Panc1 (cell line): ENCODE measurements at regions not wholly inside any gene's neighbourhood (a gene's known extent, or its start where the extent isn't known, plus 50 kb on each side); places are given as distances from the start of the nearest gene placed in this dataset.

ENCODE experiments used
- ATAC-seq: fragments of 200-7000 bp; cut with Tn5 transposase; 2 replicates; pipeline ENCODE4 v1.9.1; 2020; ENCODE audit warnings: mild to moderate bottlenecking, moderate library complexity
- BruUV-seq: library from RNA; stranded (reverse); fragments of 400-500 nt; replicated peaks from 2 replicates; lab custom pipeline; 2021; lab: Mats Ljungman, UMichigan
- CTCF ChIA-PET: fragments of 300-600 bp; sonication (Branson Sonifier 250); formaldehyde crosslinking; loops from one replicate; lab custom pipeline; 2022; ENCODE audit warnings: antibody characterized with exemption; lab: Charles Lee
- POLR2A ChIA-PET: fragments of 300-600 bp; sonication (Branson Sonifier 250); formaldehyde crosslinking; loops from one replicate; lab custom pipeline; 2022; ENCODE audit warnings: antibody characterized with exemption; lab: Charles Lee
- DNase-seq: peaks from one replicate; pipeline ENCODE4 v3.0.0-alpha.2; 2010; ENCODE audit warnings: low read depth, low spot score
- H3K27ac ChIP-seq: 2 replicates; pipeline ENCODE4 v1.5.1; 2011; ENCODE audit warnings: mild to moderate bottlenecking, low read length, inconsistent platforms
- H3K27me3 ChIP-seq: fragments of 200-500 bp; sonication (Bioruptor generic); 2 replicates; pipeline ENCODE4 v1.6.0; 2014; ENCODE audit warnings: low read length, inconsistent platforms; ENCODE audit not compliant: control insufficient read depth, insufficient read depth
- H3K36me3 ChIP-seq: fragments of 200-500 bp; sonication (Bioruptor generic); 2 replicates; pipeline ENCODE4 v1.5.1; 2014; ENCODE audit warnings: inconsistent platforms, mild to moderate bottlenecking, low read length, moderate library complexity; ENCODE audit not compliant: control insufficient read depth, insufficient read depth
- H3K4me1 ChIP-seq: 2 replicates; pipeline ENCODE4 v1.5.1; 2011; ENCODE audit warnings: inconsistent platforms, mild to moderate bottlenecking, low read length, moderate library complexity; ENCODE audit not compliant: control insufficient read depth, insufficient read depth
- H3K4me3 ChIP-seq, 2 experiments: 2 replicates each; pipeline ENCODE4 v1.5.1; 2011 to 2012; ENCODE audit warnings: low read depth in 2 of 2, low read length in 2 of 2, mild to moderate bottlenecking in 2 of 2, inconsistent platforms in 1 of 2, moderate library complexity in 1 of 2
- H3K9me3 ChIP-seq: fragments of 200-500 bp; sonication (Bioruptor generic); 2 replicates; pipeline ENCODE4 v1.5.1; 2014; ENCODE audit warnings: low read depth, mild to moderate bottlenecking, inconsistent platforms, low read length, moderate library complexity; ENCODE audit not compliant: control insufficient read depth, insufficient read depth
- POLR2AphosphoS5 ChIP-seq: IDR thresholded peaks from 2 replicates; pipeline ENCODE4 v1.6.1; 2012; ENCODE audit warnings: mild to moderate bottlenecking, low read depth, low read length, moderate library complexity
- SIN3A ChIP-seq: IDR thresholded peaks from 2 replicates; pipeline ENCODE4 v1.6.1; 2012; ENCODE audit warnings: low read depth, mild to moderate bottlenecking, low read length, moderate library complexity, borderline replicate concordance; ENCODE audit not compliant: insufficient read depth
- TCF7L2 ChIP-seq: IDR thresholded peaks from 2 replicates; pipeline ENCODE4 v1.6.1; 2011; ENCODE audit warnings: mild to moderate bottlenecking, low read depth, low read length, inconsistent platforms
- in situ Hi-C: cut with HindIII; loops from 2 replicates; pipeline ENCODE4 v1.10.0; 2016; ENCODE audit warnings: low sequenced_read_pairs, low pct_unique_long_range_greater_than_20kb
- intact Hi-C: fragments of 100-400 bp; cut with micrococcal nuclease; formaldehyde crosslinking; loops from one replicate; pipeline ENCODE4 v1.10.0; 2022; ENCODE audit not compliant: unreplicated experiment
- TF ChIP-seq, protein P1 (sequence below): fragments of 450-650 bp; IDR thresholded peaks from 2 replicates; pipeline ENCODE4 v1.5.1; 2017; ENCODE audit warnings: mild to moderate bottlenecking
- TF ChIP-seq, protein P2 (sequence below), 2 experiments: IDR thresholded peaks; 2 replicates each; pipeline ENCODE4 v1.6.1; 2011 to 2012; ENCODE audit warnings: low read depth in 2 of 2, control low read depth in 1 of 2, low read length in 1 of 2, mild to moderate bottlenecking in 1 of 2, moderate library complexity in 1 of 2; ENCODE audit not compliant: insufficient read depth in 1 of 2

DNA sequence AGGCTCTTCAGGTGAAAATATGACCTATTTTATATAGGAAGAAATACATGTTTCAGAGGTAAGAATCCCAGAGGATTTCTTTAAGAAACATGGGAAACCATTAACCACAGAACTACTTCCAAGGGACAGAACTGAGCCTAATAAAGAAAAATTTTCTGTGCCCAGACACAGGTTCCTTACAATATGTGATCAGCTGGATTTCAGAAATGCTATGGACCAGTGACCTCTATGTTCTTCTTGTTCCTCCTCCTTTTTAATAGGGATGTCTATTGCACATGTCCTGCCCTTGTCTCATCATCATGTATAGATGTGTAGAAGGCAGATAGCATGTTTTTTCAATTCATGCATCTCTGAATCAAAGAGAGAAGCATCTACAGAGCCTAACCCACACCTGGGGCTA, 836.6 kb downstream of the RNF144A start:
- TF ChIP-seq SIN3A = no peak
- TF ChIP-seq, protein P1, sequence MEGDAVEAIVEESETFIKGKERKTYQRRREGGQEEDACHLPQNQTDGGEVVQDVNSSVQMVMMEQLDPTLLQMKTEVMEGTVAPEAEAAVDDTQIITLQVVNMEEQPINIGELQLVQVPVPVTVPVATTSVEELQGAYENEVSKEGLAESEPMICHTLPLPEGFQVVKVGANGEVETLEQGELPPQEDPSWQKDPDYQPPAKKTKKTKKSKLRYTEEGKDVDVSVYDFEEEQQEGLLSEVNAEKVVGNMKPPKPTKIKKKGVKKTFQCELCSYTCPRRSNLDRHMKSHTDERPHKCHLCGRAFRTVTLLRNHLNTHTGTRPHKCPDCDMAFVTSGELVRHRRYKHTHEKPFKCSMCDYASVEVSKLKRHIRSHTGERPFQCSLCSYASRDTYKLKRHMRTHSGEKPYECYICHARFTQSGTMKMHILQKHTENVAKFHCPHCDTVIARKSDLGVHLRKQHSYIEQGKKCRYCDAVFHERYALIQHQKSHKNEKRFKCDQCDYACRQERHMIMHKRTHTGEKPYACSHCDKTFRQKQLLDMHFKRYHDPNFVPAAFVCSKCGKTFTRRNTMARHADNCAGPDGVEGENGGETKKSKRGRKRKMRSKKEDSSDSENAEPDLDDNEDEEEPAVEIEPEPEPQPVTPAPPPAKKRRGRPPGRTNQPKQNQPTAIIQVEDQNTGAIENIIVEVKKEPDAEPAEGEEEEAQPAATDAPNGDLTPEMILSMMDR = no peak
- TF ChIP-seq, protein P2, sequence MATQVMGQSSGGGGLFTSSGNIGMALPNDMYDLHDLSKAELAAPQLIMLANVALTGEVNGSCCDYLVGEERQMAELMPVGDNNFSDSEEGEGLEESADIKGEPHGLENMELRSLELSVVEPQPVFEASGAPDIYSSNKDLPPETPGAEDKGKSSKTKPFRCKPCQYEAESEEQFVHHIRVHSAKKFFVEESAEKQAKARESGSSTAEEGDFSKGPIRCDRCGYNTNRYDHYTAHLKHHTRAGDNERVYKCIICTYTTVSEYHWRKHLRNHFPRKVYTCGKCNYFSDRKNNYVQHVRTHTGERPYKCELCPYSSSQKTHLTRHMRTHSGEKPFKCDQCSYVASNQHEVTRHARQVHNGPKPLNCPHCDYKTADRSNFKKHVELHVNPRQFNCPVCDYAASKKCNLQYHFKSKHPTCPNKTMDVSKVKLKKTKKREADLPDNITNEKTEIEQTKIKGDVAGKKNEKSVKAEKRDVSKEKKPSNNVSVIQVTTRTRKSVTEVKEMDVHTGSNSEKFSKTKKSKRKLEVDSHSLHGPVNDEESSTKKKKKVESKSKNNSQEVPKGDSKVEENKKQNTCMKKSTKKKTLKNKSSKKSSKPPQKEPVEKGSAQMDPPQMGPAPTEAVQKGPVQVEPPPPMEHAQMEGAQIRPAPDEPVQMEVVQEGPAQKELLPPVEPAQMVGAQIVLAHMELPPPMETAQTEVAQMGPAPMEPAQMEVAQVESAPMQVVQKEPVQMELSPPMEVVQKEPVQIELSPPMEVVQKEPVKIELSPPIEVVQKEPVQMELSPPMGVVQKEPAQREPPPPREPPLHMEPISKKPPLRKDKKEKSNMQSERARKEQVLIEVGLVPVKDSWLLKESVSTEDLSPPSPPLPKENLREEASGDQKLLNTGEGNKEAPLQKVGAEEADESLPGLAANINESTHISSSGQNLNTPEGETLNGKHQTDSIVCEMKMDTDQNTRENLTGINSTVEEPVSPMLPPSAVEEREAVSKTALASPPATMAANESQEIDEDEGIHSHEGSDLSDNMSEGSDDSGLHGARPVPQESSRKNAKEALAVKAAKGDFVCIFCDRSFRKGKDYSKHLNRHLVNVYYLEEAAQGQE (IDR thresholded peaks at IDR 0.05; ENCODE audit: insufficient read depth in 1 of 2, low read depth in 2 of 2, low read length in 1 of 2) = no peak
- no peak for TF ChIP-seq TCF7L2
- TF ChIP-seq POLR2AphosphoS5 = no peak
- no peaks in the 10 kb centered on the region for H3K4me1 ChIP-seq
- intact Hi-C loops (no loop called here), in situ Hi-C loops (no loop called here)
- H3K27ac ChIP-seq = no peak overlapping the region
- no TSS peak for BruUV-seq
- no peak for DNase-seq
- POLR2A ChIA-PET = no interaction called here
- ATAC-seq = no peak
- no peaks in the 10 kb centered on the region for H3K36me3 ChIP-seq
- no peaks in the 10 kb centered on the region for H3K27me3 ChIP-seq
- CTCF ChIA-PET = no interaction called here
- H3K9me3 ChIP-seq = no peaks in the 10 kb centered on the region
- no peak overlapping the region for H3K4me3 ChIP-seq

DNA sequence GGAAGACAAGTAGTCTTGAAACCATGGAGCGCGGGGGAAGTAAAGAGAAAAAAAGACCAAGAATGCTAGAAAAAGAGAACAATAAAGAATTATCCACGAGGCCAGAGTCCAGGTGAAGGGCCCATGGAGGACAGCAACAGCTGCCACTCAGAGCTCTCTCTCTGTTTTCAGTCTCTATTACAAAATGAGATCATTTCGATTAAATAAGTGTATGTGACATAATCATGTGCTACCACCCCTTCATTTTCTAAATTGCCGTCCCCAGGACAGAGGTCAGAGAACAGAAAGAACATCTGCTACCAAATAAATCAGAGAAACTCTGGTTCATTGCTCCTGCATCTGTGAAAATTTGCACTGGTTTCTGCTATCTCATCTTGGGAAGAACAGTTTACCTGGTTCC, 838.7 kb downstream of the RNF144A start:
- intact Hi-C loops = no loop called here
- POLR2A ChIA-PET = no interaction called here
- Histone ChIP-seq H3K4me1 (no peaks in the 10 kb centered on the region), H3K36me3 (no peaks in the 10 kb centered on the region), H3K27ac (no peak overlapping the region), H3K4me3 (no peak overlapping the region), H3K27me3 (no peaks in the 10 kb centered on the region), H3K9me3 (no peaks in the 10 kb centered on the region)
- in situ Hi-C loops = no loop called here
- ATAC-seq (no peak), DNase-seq (no peak)
- CTCF ChIA-PET = no interaction called here
- TF ChIP-seq, protein P2 (IDR thresholded peaks at IDR 0.05; ENCODE audit: insufficient read depth in 1 of 2, low read depth in 2 of 2, low read length in 1 of 2) = no peak
- BruUV-seq = no TSS peak
